T-cell (primary cell): ENCODE measurements at regions not wholly inside any gene's neighbourhood (a gene's known extent, or its start where the extent isn't known, plus 50 kb on each side); places are given as distances from the start of the nearest gene placed in this dataset.

ENCODE experiments used
- ATAC-seq, 4 experiments: fragments of 200-7000 bp in 3 of 4; fragments of 150-1000 bp in 1 of 4; cut with Tn5 transposase; replicated peaks in 1 of 4; 1 replicate in 3 of 4; 2 replicates in 1 of 4; pipeline ENCODE4 v1.10.0; 2021; ENCODE audit warnings: moderate library complexity in 3 of 4, mild to moderate bottlenecking in 2 of 4, moderate number of reproducible peaks in 1 of 4
- CTCF ChIA-PET, 2 donors: fragments of 300-600 bp; sonication (Branson Sonifier 250); formaldehyde crosslinking; loops; one replicate each; lab custom pipeline; 2022; ENCODE audit warnings: antibody characterized with exemption in 2 of 2; lab: Charles Lee
- POLR2A ChIA-PET, 2 donors: fragments of 300-600 bp; sonication (Branson Sonifier 250); formaldehyde crosslinking; loops; one replicate each; lab custom pipeline; 2022; ENCODE audit warnings: antibody characterized with exemption in 2 of 2; lab: Charles Lee
- DNase-seq, 35 experiments: peaks; one replicate each; pipeline versions ENCODE4 v3.0.0 to v3.0.0-alpha.2; 2013 to 2023
- H3K27ac ChIP-seq: one replicate; pipeline ENCODE4 v1.5.1; 2013; ENCODE audit warnings: low read length
- H3K27me3 ChIP-seq, 2 experiments: replicated peaks in 1 of 2; 1 replicate in 1 of 2; 2 replicates in 1 of 2; pipeline versions ENCODE4 v1.6.1 to v1.7.0; 2013; ENCODE audit warnings: low read length in 1 of 2, mixed read lengths in 1 of 2; ENCODE audit not compliant: control insufficient read depth in 2 of 2, insufficient read depth in 2 of 2; ENCODE audit errors: extremely low read depth in 1 of 2
- H3K36me3 ChIP-seq, 2 donors: 1 replicate in 1 of 2; 2 replicates in 1 of 2; pipeline versions ENCODE4 v1.6.1 to v1.7.0; 2013; ENCODE audit warnings: low read length in 1 of 2; ENCODE audit not compliant: control insufficient read depth in 2 of 2, insufficient read depth in 1 of 2; ENCODE audit errors: extremely low read depth in 1 of 2
- H3K4me1 ChIP-seq, 2 experiments: 1 replicate in 1 of 2; 2 replicates in 1 of 2; pipeline versions ENCODE4 v1.6.1 to v1.7.0; 2013; ENCODE audit warnings: low read length in 2 of 2, mixed read lengths in 1 of 2; ENCODE audit not compliant: insufficient read depth in 2 of 2, control insufficient read depth in 1 of 2; ENCODE audit errors: extremely low read depth in 1 of 2
- H3K4me3 ChIP-seq, 2 donors: 1 replicate in 1 of 2; 2 replicates in 1 of 2; pipeline versions ENCODE4 v1.5.1 to v1.7.0; 2013; ENCODE audit warnings: mild to moderate bottlenecking in 2 of 2, low read length in 1 of 2, moderate library complexity in 1 of 2; ENCODE audit not compliant: control insufficient read depth in 1 of 2; ENCODE audit errors: extremely low read depth in 1 of 2
- H3K9me3 ChIP-seq: 2 replicates; pipeline ENCODE4 v1.7.0; 2013
- H3K27ac Mint-ChIP-seq, 2 donors: one replicate each; pipeline ENCODE4 v1.8.0; 2020 to 2021; ENCODE audit warnings: mild to moderate bottlenecking in 2 of 2, mixed read lengths in 2 of 2
- H3K27me3 Mint-ChIP-seq, 2 donors: one replicate each; pipeline ENCODE4 v1.8.0; 2021 to 2022; ENCODE audit warnings: mixed read lengths in 2 of 2
- H3K36me3 Mint-ChIP-seq: one replicate; pipeline ENCODE4 v1.8.0; 2021; ENCODE audit warnings: mixed read lengths
- H3K4me1 Mint-ChIP-seq, 3 donors: one replicate each; pipeline ENCODE4 v1.8.0; 2020 to 2022; ENCODE audit warnings: mixed read lengths in 3 of 3, mild to moderate bottlenecking in 1 of 3
- H3K4me3 Mint-ChIP-seq, 3 donors: one replicate each; pipeline ENCODE4 v1.8.0; 2020 to 2022; ENCODE audit warnings: mild to moderate bottlenecking in 3 of 3, mixed read lengths in 3 of 3, moderate library complexity in 3 of 3
- H3K9me3 Mint-ChIP-seq, 3 donors: one replicate each; pipeline ENCODE4 v1.8.0; 2020 to 2022; ENCODE audit warnings: mixed read lengths in 3 of 3
- WGBS: methylation state at CpG from one replicate; pipeline ENCODE4 v1.1.5; 2013; ENCODE audit warnings: missing lambda C conversion rate; ENCODE audit not compliant: insufficient coverage; 5-methylcytosine and 5-hydroxymethylcytosine counted together

GRCh38 chr13:68813180-68813796, 1294.3 kb upstream of the ATXN8OS start:
- no peaks in the 10 kb centered on the region for H3K36me3 ChIP-seq
- H3K9me3 ChIP-seq: no peaks in the 10 kb centered on the region
- ChIA-PET CTCF (no interaction called here), POLR2A (no interaction called here)
- no peak overlapping the region for H3K27ac ChIP-seq
- no peaks in the 10 kb centered on the region for H3K4me1 Mint-ChIP-seq
- 53% methylated on average over 2 of the region's 7 CpGs for WGBS
- DNase-seq: no peak
- H3K27me3 ChIP-seq: no peaks in the 10 kb centered on the region
- no peaks in the 10 kb centered on the region for H3K4me1 ChIP-seq
- H3K9me3 Mint-ChIP-seq: peaks cover 2 to 10% (median 9%) of the 10 kb centered on the region in 3 donors
- no peaks in the 10 kb centered on the region for H3K36me3 Mint-ChIP-seq
- H3K27ac Mint-ChIP-seq: no peak overlapping the region
- H3K27me3 Mint-ChIP-seq: no peaks in the 10 kb centered on the region
- ATAC-seq: no peak
- no peak overlapping the region for H3K4me3 ChIP-seq
- H3K4me3 Mint-ChIP-seq: no peak overlapping the region

GRCh38 chr13:68810660-68811059, 1297.0 kb upstream of the ATXN8OS start:
- no peak overlapping the region for H3K4me3 Mint-ChIP-seq
- no peaks in the 10 kb centered on the region for H3K4me1 Mint-ChIP-seq
- Histone ChIP-seq H3K4me3 (no peak overlapping the region), H3K36me3 (no peaks in the 10 kb centered on the region), H3K9me3 (no peaks in the 10 kb centered on the region), H3K27me3 (no peaks in the 10 kb centered on the region), H3K4me1 (no peaks in the 10 kb centered on the region), H3K27ac (no peak overlapping the region)
- H3K36me3 Mint-ChIP-seq: no peaks in the 10 kb centered on the region
- H3K27me3 Mint-ChIP-seq: no peaks in the 10 kb centered on the region
- H3K9me3 Mint-ChIP-seq: peaks cover 10 to 12% (median 10%) of the 10 kb centered on the region in 3 donors
- DNase-seq (no peak), ATAC-seq (no peak)
- H3K27ac Mint-ChIP-seq: no peak overlapping the region
- WGBS: no CpG with 5 or more reads among the region's 1 CpG
- POLR2A ChIA-PET: no interaction called here
- CTCF ChIA-PET: no interaction called here

- POLR2A ChIA-PET: interaction anchor here in 1 of 2 donors (0.6 kb wide), 1 partner anchor 10 kb away, joined by 3 read pairs; no protein-coding TSS in a partner anchor
- Histone ChIP-seq H3K36me3 (no peaks in the 10 kb centered on the region), H3K9me3 (no peaks in the 10 kb centered on the region), H3K4me1 (no peaks in the 10 kb centered on the region), H3K27me3 (no peaks in the 10 kb centered on the region), H3K27ac (no peak overlapping the region), H3K4me3 (no peak overlapping the region)
- Mint-ChIP-seq H3K27me3 (no peaks in the 10 kb centered on the region), H3K4me1 (no peaks in the 10 kb centered on the region), H3K36me3 (no peaks in the 10 kb centered on the region), H3K4me3 (no peak overlapping the region), H3K9me3 (peaks cover 4 to 12% (median 10%) of the 10 kb centered on the region in 3 donors), H3K27ac (no peak overlapping the region)
- ATAC-seq: no peak
- CTCF ChIA-PET: no interaction called here
- 62% methylated on average over 2 of the region's 3 CpGs for WGBS
- DNase-seq: no peak
These were observed 1299.2 kb upstream of the ATXN8OS start for GRCh38 chr13:68808456-68808855.

- H3K36me3 Mint-ChIP-seq: no peaks in the 10 kb centered on the region
- no peaks in the 10 kb centered on the region for H3K36me3 ChIP-seq
- no peaks in the 10 kb centered on the region for H3K4me1 ChIP-seq
- peaks cover 0 to 12% (median 11%) of the 10 kb centered on the region in 3 donors for H3K9me3 Mint-ChIP-seq
- POLR2A ChIA-PET: no interaction called here
- H3K27ac ChIP-seq: no peak overlapping the region
- H3K27me3 ChIP-seq: no peaks in the 10 kb centered on the region
- no peak overlapping the region for H3K4me3 Mint-ChIP-seq
- no peaks in the 10 kb centered on the region for H3K4me1 Mint-ChIP-seq
- CTCF ChIA-PET: no interaction called here
- ATAC-seq: no peak
- no peak overlapping the region for H3K27ac Mint-ChIP-seq
- no CpG with 5 or more reads among the region's 2 CpGs for WGBS
- no peaks in the 10 kb centered on the region for H3K9me3 ChIP-seq
- H3K4me3 ChIP-seq: no peak overlapping the region
- no peak for DNase-seq
- H3K27me3 Mint-ChIP-seq: no peaks in the 10 kb centered on the region
These were observed 1301.5 kb upstream of the ATXN8OS start for GRCh38 chr13:68806125-68806524.

- H3K36me3 Mint-ChIP-seq: no peaks in the 10 kb centered on the region
- Histone ChIP-seq H3K4me1 (no peaks in the 10 kb centered on the region), H3K4me3 (no peak overlapping the region), H3K27me3 (no peaks in the 10 kb centered on the region), H3K9me3 (peaks cover 2% of the 10 kb centered on the region), H3K27ac (no peak overlapping the region), H3K36me3 (no peaks in the 10 kb centered on the region)
- no peaks in the 10 kb centered on the region for H3K4me1 Mint-ChIP-seq
- POLR2A ChIA-PET: no interaction called here
- DNase-seq: no peak
- peaks cover 13 to 25% (median 23%) of the 10 kb centered on the region in 3 donors for H3K9me3 Mint-ChIP-seq
- no peaks in the 10 kb centered on the region for H3K27me3 Mint-ChIP-seq
- no peak overlapping the region for H3K27ac Mint-ChIP-seq
- no peak for ATAC-seq
- CTCF ChIA-PET: no interaction called here
- no peak overlapping the region for H3K4me3 Mint-ChIP-seq
These were observed 1323.4 kb upstream of the ATXN8OS start for GRCh38 chr13:68784275-68784674.

GRCh38 chr13:68759617-68760016, 1348.0 kb upstream of the ATXN8OS start:
- Mint-ChIP-seq H3K9me3 (peaks cover 4 to 16% (median 12%) of the 10 kb centered on the region in 3 donors), H3K36me3 (no peaks in the 10 kb centered on the region)
- CTCF ChIA-PET: no interaction called here

GRCh38 chr13:68749796-68750195, 1357.8 kb upstream of the ATXN8OS start:
- ChIA-PET POLR2A (no interaction called here), CTCF (no interaction called here)
- H3K4me3 Mint-ChIP-seq: no peak overlapping the region
- no peak for DNase-seq
- no peak overlapping the region for H3K27ac ChIP-seq
- H3K4me1 ChIP-seq: no peaks in the 10 kb centered on the region
- H3K9me3 Mint-ChIP-seq: peaks cover 9 to 24% (median 17%) of the 10 kb centered on the region in 3 donors
- no peaks in the 10 kb centered on the region for H3K9me3 ChIP-seq
- no peaks in the 10 kb centered on the region for H3K36me3 Mint-ChIP-seq
- H3K4me1 Mint-ChIP-seq: no peaks in the 10 kb centered on the region
- no peak overlapping the region for H3K27ac Mint-ChIP-seq
- no peak for ATAC-seq
- H3K4me3 ChIP-seq: no peak overlapping the region
- no peaks in the 10 kb centered on the region for H3K27me3 Mint-ChIP-seq
- no peaks in the 10 kb centered on the region for H3K36me3 ChIP-seq
- H3K27me3 ChIP-seq: no peaks in the 10 kb centered on the region

More at GRCh38 chr13:68759617-68760016, 1348.0 kb upstream of the ATXN8OS start:
- Mint-ChIP-seq H3K4me1 (no peaks in the 10 kb centered on the region), H3K27ac (no peak overlapping the region), H3K4me3 (no peak overlapping the region), H3K27me3 (no peaks in the 10 kb centered on the region)
- no peaks in the 10 kb centered on the region for H3K27me3 ChIP-seq
- DNase-seq: no peak
- no peaks in the 10 kb centered on the region for H3K4me1 ChIP-seq
- no peak overlapping the region for H3K4me3 ChIP-seq
- H3K36me3 ChIP-seq: no peaks in the 10 kb centered on the region
- no peaks in the 10 kb centered on the region for H3K9me3 ChIP-seq
- POLR2A ChIA-PET: no interaction called here
- H3K27ac ChIP-seq: no peak overlapping the region
- no CpG with 5 or more reads among the region's 2 CpGs for WGBS
- ATAC-seq: no peak
